ENCODE measurements at regions not wholly inside any gene's neighbourhood (a gene's known extent, or its start where the extent isn't known, plus 50 kb on each side); places are given as distances from the start of the nearest gene placed in this dataset.
"Not testable (repeated sequence)": the region's sequence is repeated elsewhere in the genome, so short reads cannot be mapped to it uniquely, and the experiment has no call there.

- H3K9me3 Mint-ChIP-seq: no peaks in the 10 kb centered on the region
- CTCF ChIA-PET: no interaction called here
- H3K4me3 Mint-ChIP-seq: no peak overlapping the region
- H3K4me1 Mint-ChIP-seq: peaks cover 8% of the 10 kb centered on the region
- POLR2A ChIA-PET: interaction anchor here (0.8 kb wide), 1 partner anchor 207 kb away, joined by 3 read pairs; no protein-coding TSS in a partner anchor
- H3K27me3 Mint-ChIP-seq: no peaks in the 10 kb centered on the region
- DNase-seq: no peak
- H3K36me3 Mint-ChIP-seq (ENCODE audit: low read depth): no peaks in the 10 kb centered on the region
- H3K27ac Mint-ChIP-seq: no peak overlapping the region
Measured at GRCh38 chr14:97785495-97785894, 988.3 kb downstream of the VRK1 start.

GRCh38 chr14:97788364-97788763 lies 991.2 kb downstream of the VRK1 start:
- H3K27me3 Mint-ChIP-seq: no peaks in the 10 kb centered on the region
- POLR2A ChIA-PET: no interaction called here
- no peak for DNase-seq
- H3K4me1 Mint-ChIP-seq: peaks cover 8% of the 10 kb centered on the region
- H3K36me3 Mint-ChIP-seq (ENCODE audit: low read depth): no peaks in the 10 kb centered on the region
- no peak overlapping the region for H3K27ac Mint-ChIP-seq
- H3K4me3 Mint-ChIP-seq: no peak overlapping the region
- no peaks in the 10 kb centered on the region for H3K9me3 Mint-ChIP-seq
- CTCF ChIA-PET: no interaction called here

GRCh38 chr14:97788846-97789526 lies 991.8 kb downstream of the VRK1 start:
- peaks cover 8% of the 10 kb centered on the region for H3K4me1 Mint-ChIP-seq
- H3K4me3 Mint-ChIP-seq: no peak overlapping the region
- no peak overlapping the region for H3K27ac Mint-ChIP-seq
- ChIA-PET CTCF (no interaction called here), POLR2A (no interaction called here)
- no peak for DNase-seq
- no peaks in the 10 kb centered on the region for H3K36me3 Mint-ChIP-seq (ENCODE audit: low read depth)
- no peaks in the 10 kb centered on the region for H3K9me3 Mint-ChIP-seq
- H3K27me3 Mint-ChIP-seq: no peaks in the 10 kb centered on the region

GRCh38 chr14:97791072-97791471 lies 993.9 kb downstream of the VRK1 start:
- POLR2A ChIA-PET: no interaction called here
- no peak overlapping the region for H3K4me3 Mint-ChIP-seq
- no peaks in the 10 kb centered on the region for H3K9me3 Mint-ChIP-seq

GRCh38 chr14:97791906-97792305 lies 994.7 kb downstream of the VRK1 start:
- no peaks in the 10 kb centered on the region for H3K36me3 Mint-ChIP-seq (ENCODE audit: low read depth)
- DNase-seq: no peak
- H3K4me1 Mint-ChIP-seq: peaks cover 9% of the 10 kb centered on the region
- CTCF ChIA-PET: no interaction called here
- no peaks in the 10 kb centered on the region for H3K9me3 Mint-ChIP-seq
- H3K27ac Mint-ChIP-seq: no peak overlapping the region
- POLR2A ChIA-PET: no interaction called here
- no peaks in the 10 kb centered on the region for H3K27me3 Mint-ChIP-seq
- no peak overlapping the region for H3K4me3 Mint-ChIP-seq

More at GRCh38 chr14:97791072-97791471, 993.9 kb downstream of the VRK1 start:
- H3K4me1 Mint-ChIP-seq: peaks cover under 1% of the 10 kb centered on the region
- H3K27me3 Mint-ChIP-seq: no peaks in the 10 kb centered on the region
- CTCF ChIA-PET: no interaction called here
- no peak overlapping the region for H3K27ac Mint-ChIP-seq
- no peak for DNase-seq
- H3K36me3 Mint-ChIP-seq (ENCODE audit: low read depth): no peaks in the 10 kb centered on the region

GRCh38 chr14:97796511-97796910 lies 999.3 kb downstream of the VRK1 start:
- DNase-seq: no peak
- no peaks in the 10 kb centered on the region for H3K36me3 Mint-ChIP-seq (ENCODE audit: low read depth)
- ChIA-PET CTCF (no interaction called here), POLR2A (no interaction called here)
- no peak overlapping the region for H3K27ac Mint-ChIP-seq
- peaks cover 11% of the 10 kb centered on the region for H3K4me1 Mint-ChIP-seq
- H3K4me3 Mint-ChIP-seq: no peak overlapping the region
- H3K27me3 Mint-ChIP-seq: no peaks in the 10 kb centered on the region
- H3K9me3 Mint-ChIP-seq: no peaks in the 10 kb centered on the region

GRCh38 chr14:97798176-97798575 lies 1001.0 kb downstream of the VRK1 start:
- DNase-seq: no peak
- no peak overlapping the region for H3K27ac Mint-ChIP-seq
- H3K4me1 Mint-ChIP-seq: peaks cover 11% of the 10 kb centered on the region
- ChIA-PET POLR2A (no interaction called here), CTCF (no interaction called here)
- H3K27me3 Mint-ChIP-seq: no peaks in the 10 kb centered on the region
- no peaks in the 10 kb centered on the region for H3K36me3 Mint-ChIP-seq (ENCODE audit: low read depth)
- H3K9me3 Mint-ChIP-seq: no peaks in the 10 kb centered on the region
- H3K4me3 Mint-ChIP-seq: no peak overlapping the region

GRCh38 chr14:97802430-97803373 lies 1005.5 kb downstream of the VRK1 start:
- H3K9me3 Mint-ChIP-seq: no peaks in the 10 kb centered on the region
- H3K27ac Mint-ChIP-seq: no peak overlapping the region
- POLR2A ChIA-PET: no interaction called here
- H3K4me1 Mint-ChIP-seq: no peaks in the 10 kb centered on the region
- DNase-seq: no peak
- CTCF ChIA-PET: no interaction called here
- H3K27me3 Mint-ChIP-seq: no peaks in the 10 kb centered on the region
- no peak overlapping the region for H3K4me3 Mint-ChIP-seq
- no peaks in the 10 kb centered on the region for H3K36me3 Mint-ChIP-seq (ENCODE audit: low read depth)

- CTCF ChIA-PET: no interaction called here
- POLR2A ChIA-PET: no interaction called here
- DNase-seq: no peak
- Mint-ChIP-seq H3K36me3 (ENCODE audit: low read depth) (no peaks in the 10 kb centered on the region), H3K9me3 (peaks cover 1% of the 10 kb centered on the region), H3K4me3 (no peak overlapping the region), H3K27ac (no peak overlapping the region), H3K27me3 (no peaks in the 10 kb centered on the region), H3K4me1 (no peaks in the 10 kb centered on the region)
Measured at GRCh38 chr14:97804056-97804455, 1006.9 kb downstream of the VRK1 start.

- no peak overlapping the region for H3K4me3 Mint-ChIP-seq
- ChIA-PET CTCF (no interaction called here), POLR2A (no interaction called here)
- H3K27me3 Mint-ChIP-seq: no peaks in the 10 kb centered on the region
- DNase-seq: no peak
- no peaks in the 10 kb centered on the region for H3K4me1 Mint-ChIP-seq
- no peak overlapping the region for H3K27ac Mint-ChIP-seq
- peaks cover 3% of the 10 kb centered on the region for H3K9me3 Mint-ChIP-seq
- no peaks in the 10 kb centered on the region for H3K36me3 Mint-ChIP-seq (ENCODE audit: low read depth)
Measured at GRCh38 chr14:97806891-97807290, 1009.7 kb downstream of the VRK1 start.

- H3K27ac Mint-ChIP-seq; H3K4me1 Mint-ChIP-seq; DNase-seq; CTCF ChIA-PET; POLR2A ChIA-PET; H3K4me3 Mint-ChIP-seq; H3K36me3 Mint-ChIP-seq (ENCODE audit: low read depth); H3K27me3 Mint-ChIP-seq; H3K9me3 Mint-ChIP-seq: not testable (repeated sequence)
Measured at GRCh38 chr14:97808541-97808940, 1011.4 kb downstream of the VRK1 start.

GRCh38 chr14:97813556-97813955 lies 1016.4 kb downstream of the VRK1 start:
- no peak for DNase-seq
- CTCF ChIA-PET: no interaction called here
- Mint-ChIP-seq H3K9me3 (peaks cover 4% of the 10 kb centered on the region), H3K4me3 (no peak overlapping the region), H3K4me1 (no peaks in the 10 kb centered on the region), H3K36me3 (ENCODE audit: low read depth) (no peaks in the 10 kb centered on the region), H3K27ac (no peak overlapping the region), H3K27me3 (no peaks in the 10 kb centered on the region)
- POLR2A ChIA-PET: no interaction called here

GRCh38 chr14:97820781-97821180 lies 1023.6 kb downstream of the VRK1 start:
- Mint-ChIP-seq H3K4me3 (no peak overlapping the region), H3K4me1 (peaks cover 6% of the 10 kb centered on the region), H3K9me3 (peaks cover 14% of the 10 kb centered on the region), H3K27me3 (no peaks in the 10 kb centered on the region), H3K27ac (no peak overlapping the region), H3K36me3 (ENCODE audit: low read depth) (peaks cover 8% of the 10 kb centered on the region)
- ChIA-PET POLR2A (no interaction called here), CTCF (no interaction called here)
- no peak for DNase-seq

GRCh38 chr14:97824218-97824617 lies 1027.0 kb downstream of the VRK1 start:
- H3K27me3 Mint-ChIP-seq: peaks cover 3% of the 10 kb centered on the region
- peaks cover 6% of the 10 kb centered on the region for H3K4me1 Mint-ChIP-seq
- no peak for DNase-seq
- no peak overlapping the region for H3K27ac Mint-ChIP-seq
- ChIA-PET CTCF (no interaction called here), POLR2A (no interaction called here)
- H3K36me3 Mint-ChIP-seq (ENCODE audit: low read depth): peaks cover 8% of the 10 kb centered on the region
- H3K9me3 Mint-ChIP-seq: peaks cover 14% of the 10 kb centered on the region
- H3K4me3 Mint-ChIP-seq: no peak overlapping the region
